GM20431 (cell line): ENCODE measurements at regions not wholly inside any gene's neighbourhood (a gene's known extent, or its start where the extent isn't known, plus 50 kb on each side); places are given as distances from the start of the nearest gene placed in this dataset.
"Not testable (repeated sequence)": the region's sequence is repeated elsewhere in the genome, so short reads cannot be mapped to it uniquely, and the experiment has no call there.

Experiments used
- in situ Hi-C: fragments of 300-500 bp; cut with MseI, MboI; formaldehyde crosslinking; loops from one replicate; pipeline ENCODE4 v1.15.0; 2020; ENCODE audit warnings: low sequenced_read_pairs; ENCODE audit not compliant: unreplicated experiment

- in situ Hi-C loops: no loop called here
These were observed 929.6 kb downstream of the TAF11L14 start for GRCh38 chr5:18563853-18564252.

- in situ Hi-C loops: no loop called here
These were observed 932.4 kb downstream of the TAF11L14 start for GRCh38 chr5:18566671-18567070.

DNA sequence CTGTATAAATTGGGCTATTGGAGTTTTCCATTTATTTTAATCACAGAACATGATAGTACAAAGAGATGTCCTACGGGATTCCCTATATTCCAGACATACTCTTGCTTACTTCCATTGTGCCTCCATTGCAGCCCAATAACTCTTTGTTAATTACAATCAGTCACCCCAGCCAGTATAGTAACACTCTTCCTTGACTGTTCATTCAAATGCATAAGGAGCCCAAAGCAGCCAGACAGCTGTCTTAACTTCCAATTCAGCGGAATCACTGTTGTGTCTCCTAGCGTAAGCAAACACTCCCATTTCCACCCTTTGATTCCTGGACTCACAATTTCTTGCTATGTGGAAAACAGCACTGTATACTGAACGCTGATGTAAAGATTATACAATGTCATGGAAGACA lies 942.3 kb downstream of the TAF11L14 start:
- in situ Hi-C loops: no loop called here

- in situ Hi-C loops: no loop called here
These were observed 966.9 kb downstream of the TAF11L14 start for GRCh38 chr5:18601185-18601584.

GRCh38 chr5:18602402-18602801 lies 968.1 kb downstream of the TAF11L14 start:
- in situ Hi-C loops: no loop called here

DNA sequence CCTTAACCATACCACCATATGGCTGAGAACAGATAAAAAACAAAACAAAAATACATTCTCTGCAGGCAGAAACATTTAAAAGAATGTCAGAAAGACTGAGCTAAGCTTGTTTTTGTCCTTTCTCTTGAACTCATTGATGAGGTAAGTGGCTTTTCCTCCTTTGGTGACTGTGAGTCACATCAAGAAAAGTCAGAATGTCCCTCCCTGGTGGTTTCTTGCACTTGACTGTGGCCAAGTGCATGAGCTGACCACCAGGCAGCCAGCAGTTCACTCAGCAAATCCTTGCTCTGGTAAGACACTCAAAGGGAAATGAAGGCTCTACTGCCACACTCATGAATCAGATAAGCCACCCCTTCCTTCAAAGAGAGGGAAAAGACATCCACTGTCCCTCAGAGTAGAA lies 970.9 kb downstream of the TAF11L14 start:
- in situ Hi-C loops: no loop called here

GRCh38 chr5:18607570-18607969 lies 973.3 kb downstream of the TAF11L14 start:
- in situ Hi-C loops: no loop called here

DNA sequence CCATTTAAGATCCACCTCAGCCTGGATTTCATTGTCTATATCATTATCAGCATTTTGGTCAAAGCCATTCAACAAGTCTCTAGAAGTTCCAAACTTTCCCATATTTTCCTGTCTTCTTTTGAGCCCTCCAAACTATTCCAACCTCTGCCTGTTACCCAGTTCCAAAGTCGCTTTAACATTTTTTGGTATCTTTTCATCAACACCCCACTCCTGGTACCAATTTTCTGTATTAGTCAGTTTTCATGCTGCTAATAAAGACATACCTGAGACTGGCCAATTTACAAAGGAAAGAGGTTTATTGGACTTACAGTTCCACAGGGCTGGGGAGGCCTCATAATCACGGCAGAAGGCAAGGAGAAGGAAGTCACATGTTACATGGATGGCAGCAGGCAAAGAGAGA lies 982.9 kb downstream of the TAF11L14 start:
- in situ Hi-C loops: not testable (repeated sequence)

- in situ Hi-C loops: no loop called here
These were observed 996.3 kb downstream of the TAF11L14 start for GRCh38 chr5:18630458-18631045.

GRCh38 chr5:18652404-18653215 lies 1018.4 kb downstream of the TAF11L14 start:
- in situ Hi-C loops: no loop called here

DNA sequence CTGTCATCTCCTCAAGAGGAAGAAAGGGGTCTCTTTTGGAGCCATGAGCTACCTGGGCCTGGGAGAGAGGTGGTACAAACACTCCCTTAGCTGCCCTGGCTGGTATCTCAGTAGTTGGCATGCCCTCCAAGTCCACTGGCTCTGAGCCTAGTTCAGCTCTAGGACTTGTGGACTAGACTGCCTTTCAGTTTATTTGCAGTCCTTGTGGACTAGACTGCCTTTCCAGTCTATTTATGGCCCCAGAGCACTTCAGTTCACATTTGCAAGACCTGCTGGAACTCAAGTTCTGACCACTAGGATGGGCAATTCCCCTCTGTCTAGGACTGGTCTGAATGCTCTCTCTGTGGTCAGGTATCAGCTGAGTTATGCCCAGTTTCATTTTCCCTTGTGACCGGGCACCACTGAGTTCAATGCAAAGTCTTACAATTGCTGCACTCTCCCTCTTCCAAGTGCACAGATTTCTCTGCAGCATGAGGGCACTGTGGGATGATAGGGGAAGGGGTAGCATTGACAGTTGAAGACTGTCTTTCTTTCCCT lies 1019.0 kb downstream of the TAF11L14 start:
- in situ Hi-C loops: no loop called here

GRCh38 chr5:18660511-18660910 lies 1026.3 kb downstream of the TAF11L14 start:
- in situ Hi-C loops: no loop called here

GRCh38 chr5:18662231-18662630 lies 1028.0 kb downstream of the TAF11L14 start:
- in situ Hi-C loops: no loop called here

GRCh38 chr5:18674212-18674611 lies 1040.0 kb downstream of the TAF11L14 start:
- in situ Hi-C loops: not testable (repeated sequence)

DNA sequence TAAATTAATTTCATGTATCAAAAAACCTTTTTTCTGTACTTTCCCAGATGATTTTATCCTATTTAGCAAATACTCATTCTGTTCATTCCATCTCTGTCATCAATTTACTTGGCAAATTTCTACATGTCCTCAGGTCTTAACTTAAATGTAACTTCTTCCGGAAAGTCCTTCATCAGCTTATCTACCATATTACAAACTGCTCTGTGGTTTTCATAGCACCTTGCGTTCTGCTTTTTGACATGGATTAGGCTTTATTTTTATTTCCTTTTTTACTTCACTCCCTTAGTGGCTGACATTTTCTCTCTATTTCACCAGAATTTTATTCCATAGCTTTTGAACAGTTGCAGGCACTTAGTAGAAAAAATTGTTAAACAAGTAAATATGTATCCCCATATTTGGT lies 1040.8 kb downstream of the TAF11L14 start:
- in situ Hi-C loops: no loop called here

DNA sequence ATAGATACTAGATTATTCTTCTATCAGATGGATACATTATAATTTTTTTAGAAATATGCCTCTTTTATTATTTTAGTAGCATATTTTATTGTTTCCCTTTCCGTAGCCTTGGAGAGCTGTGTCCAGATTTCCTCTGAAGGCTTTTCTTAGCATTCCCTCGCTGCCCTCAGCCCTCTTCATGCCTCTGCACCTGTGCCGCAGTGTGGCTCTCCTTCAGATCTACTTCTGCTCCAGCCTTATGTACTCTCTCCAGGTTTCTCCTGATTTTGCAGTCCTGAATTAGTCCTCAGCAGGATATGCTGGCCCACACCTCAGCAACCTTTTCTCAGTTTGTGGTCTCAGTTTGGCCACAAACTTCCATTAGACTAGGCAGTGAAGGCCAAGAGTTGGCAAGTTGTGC lies 1052.0 kb downstream of the TAF11L14 start:
- in situ Hi-C loops: no loop called here

GRCh38 chr5:18687429-18687828 lies 1053.2 kb downstream of the TAF11L14 start:
- in situ Hi-C loops: no loop called here

DNA sequence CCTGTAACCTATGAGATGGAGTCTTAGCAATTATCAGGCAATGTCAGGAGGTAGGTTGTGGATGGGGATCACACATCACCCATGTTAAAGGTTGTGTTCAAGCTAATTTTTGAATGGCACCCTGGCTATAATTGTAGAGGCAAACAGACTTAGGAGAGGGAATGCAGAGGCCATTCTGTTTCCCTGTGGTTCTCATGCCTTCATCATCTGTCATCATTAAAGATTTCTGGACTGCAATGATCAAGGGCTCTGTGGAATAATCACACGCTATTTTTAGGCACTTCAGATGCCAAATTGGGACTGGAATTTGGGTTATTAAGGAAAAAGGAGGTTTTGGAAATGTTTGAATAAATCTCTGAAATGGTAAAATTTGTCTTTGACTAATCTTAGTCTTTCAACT lies 1065.4 kb downstream of the TAF11L14 start:
- in situ Hi-C loops: no loop called here

DNA sequence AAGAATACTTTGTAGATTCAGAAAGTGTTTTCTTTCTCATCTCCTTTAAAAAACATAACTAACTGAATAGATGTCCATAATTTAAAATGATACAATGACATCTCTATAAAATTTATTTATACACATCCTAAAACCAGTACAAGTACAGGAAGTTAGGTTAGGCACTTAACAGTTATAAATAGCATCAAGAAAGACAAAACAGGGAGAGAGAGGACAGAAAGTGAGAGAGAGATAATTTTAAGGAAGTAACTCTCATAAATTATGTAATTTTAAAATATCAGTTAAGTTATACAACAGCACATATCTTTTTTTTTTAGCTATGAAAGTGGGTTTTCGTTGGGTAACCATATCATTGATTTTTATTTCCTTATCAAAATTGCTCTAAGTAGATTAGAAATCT lies 1068.6 kb downstream of the TAF11L14 start:
- in situ Hi-C loops: no loop called here

GRCh38 chr5:18712936-18713485 lies 1078.8 kb downstream of the TAF11L14 start:
- in situ Hi-C loops: no loop called here

- in situ Hi-C loops: no loop called here
These were observed 1085.7 kb downstream of the TAF11L14 start for GRCh38 chr5:18720002-18720401.
